ENCODE measurements at regions not wholly inside any gene's neighbourhood (a gene's known extent, or its start where the extent isn't known, plus 50 kb on each side); places are given as distances from the start of the nearest gene placed in this dataset.

GRCh38 chr13:90732049-90732448, 615.4 kb upstream of the MIR17HG start:
- TF ChIP-seq CTCF (conservative IDR thresholded peaks at IDR 0.05) (peak; percentile 34; the same call in 1 of the 2 replicates), EZH2 (IDR thresholded peaks at IDR 0.05; ENCODE audit: low read depth) (no peak)
